ENCODE measurements at regions not wholly inside any gene's neighbourhood (a gene's known extent, or its start where the extent isn't known, plus 50 kb on each side); places are given as distances from the start of the nearest gene placed in this dataset.

GRCh38 chr7:142534726-142535122 is 214.5 kb upstream of the PRSS1 start (continued):
- TF ChIP-seq MTF1 (CRISPR knock-in tag; IDR thresholded peaks at IDR 0.05) (no peak), ZNF737 (CRISPR knock-in tag; IDR thresholded peaks at IDR 0.05; ENCODE audit: borderline replicate concordance) (no peak)

DNA sequence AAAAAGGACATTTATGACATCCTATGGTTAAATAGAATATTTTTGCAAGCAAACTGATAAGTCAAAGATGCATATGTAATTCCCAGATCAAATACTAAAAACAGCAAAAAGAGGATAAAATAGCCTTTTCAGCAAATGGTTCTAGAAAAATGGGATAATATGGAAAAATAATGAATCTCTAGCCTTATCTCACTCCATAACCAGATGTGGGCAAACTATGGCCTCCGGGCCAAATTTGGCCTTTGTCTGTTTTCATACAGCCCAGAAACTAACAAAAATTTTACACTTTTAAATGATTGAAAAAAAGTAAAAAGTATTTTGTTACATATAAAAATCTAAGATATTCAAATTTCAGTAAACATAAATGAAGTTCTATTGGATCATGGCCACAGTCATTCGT is 215.4 kb upstream of the PRSS1 start:
- Histone ChIP-seq H3K4me2 (ENCODE audit: low read depth, low read length) (no peak overlapping the region), H3K36me3 (replicated peaks in 1 of 2; ENCODE audit: control insufficient read depth in 1 of 2, insufficient read depth in 2 of 2, low read length in 2 of 2) (no peaks in the 10 kb centered on the region), H3K9me3 (ENCODE audit: low read length) (no peaks in the 10 kb centered on the region), H3K9ac (ENCODE audit: insufficient read depth, low read depth, low read length) (no peak overlapping the region), H3K4me1 (ENCODE audit: insufficient read depth, low read length) (no peaks in the 10 kb centered on the region), H4K20me1 (ENCODE audit: insufficient read depth, low read length) (no peaks in the 10 kb centered on the region), H3K4me3 (replicated peaks in 1 of 3; ENCODE audit: insufficient read depth in 1 of 3, low read depth in 2 of 3, low read length in 3 of 3) (no peak overlapping the region), H3K27me3 (ENCODE audit: control insufficient read depth in 1 of 2, insufficient read depth in 2 of 2, low read length in 2 of 2) (peaks cover 0 to 8% of the 10 kb centered on the region in 2 experiments; a peak in 1 of 5 replicates), H3K79me2 (ENCODE audit: insufficient read depth, low read length) (no peaks in the 10 kb centered on the region), H3K27ac (ENCODE audit: extremely low read length, insufficient read depth, low read length) (no peak overlapping the region), H2AFZ (ENCODE audit: low read length) (no peak overlapping the region)
- intact Hi-C loops (cut with micrococcal nuclease; ENCODE audit: unreplicated experiment) (no loop called here), in situ Hi-C loops (cut with HindIII; ENCODE audit: extremely low pct_ligation_motif_present, low pct_unique_long_range_greater_than_20kb) (no loop called here)
- ATAC-seq (no peak), FAIRE-seq (no peak), DNase-seq (ENCODE audit: low spot score) (no peak)
- 1% methylated on average over 2 of the region's 2 CpGs for WGBS (ENCODE audit: low lambda C conversion rate)
- CTCF ChIA-PET (ENCODE audit: low intra/inter-chr PET ratio, low total read pairs) = no interaction called here
- POLR2A ChIA-PET = no interaction called here
- BruUV-seq (replicated peaks) = no TSS peak
- TF ChIP-seq MYNN (CRISPR knock-in tag; IDR thresholded peaks at IDR 0.05; ENCODE audit: low read depth) (no peak), DRAP1 (CRISPR knock-in tag; IDR thresholded peaks at IDR 0.05) (no peak), TBL1XR1 (IDR thresholded peaks at IDR 0.05; ENCODE audit: borderline replicate concordance, low read length, partially characterized antibody) (no peak), ZNF850 (CRISPR knock-in tag; conservative IDR thresholded peaks at IDR 0.05) (no peak), ZHX1 (CRISPR knock-in tag; IDR thresholded peaks at IDR 0.05; ENCODE audit: low read depth) (no peak), SKI (IDR thresholded peaks at IDR 0.05; ENCODE audit: partially characterized antibody) (no peak), RNF2 (conservative IDR thresholded peaks at IDR 0.05; ENCODE audit: low read depth) (no peak), ZNF619 (CRISPR knock-in tag; IDR thresholded peaks at IDR 0.05) (no peak), MTERF4 (CRISPR knock-in tag; IDR thresholded peaks at IDR 0.05) (no peak), MLLT10 (CRISPR knock-in tag; IDR thresholded peaks at IDR 0.05) (no peak), ZNF749 (CRISPR knock-in tag; IDR thresholded peaks at IDR 0.05; ENCODE audit: borderline replicate concordance) (no peak), FOXK1 (CRISPR knock-in tag; IDR thresholded peaks at IDR 0.05; ENCODE audit: borderline replicate concordance, low read depth) (no peak), AGO1 (IDR thresholded peaks at IDR 0.05; ENCODE audit: low read depth, low read length, poor library complexity, severe bottlenecking) (no peak), KLF6 (CRISPR knock-in tag; IDR thresholded peaks at IDR 0.05) (no peak)
- TF ChIP-seq, protein P1, sequence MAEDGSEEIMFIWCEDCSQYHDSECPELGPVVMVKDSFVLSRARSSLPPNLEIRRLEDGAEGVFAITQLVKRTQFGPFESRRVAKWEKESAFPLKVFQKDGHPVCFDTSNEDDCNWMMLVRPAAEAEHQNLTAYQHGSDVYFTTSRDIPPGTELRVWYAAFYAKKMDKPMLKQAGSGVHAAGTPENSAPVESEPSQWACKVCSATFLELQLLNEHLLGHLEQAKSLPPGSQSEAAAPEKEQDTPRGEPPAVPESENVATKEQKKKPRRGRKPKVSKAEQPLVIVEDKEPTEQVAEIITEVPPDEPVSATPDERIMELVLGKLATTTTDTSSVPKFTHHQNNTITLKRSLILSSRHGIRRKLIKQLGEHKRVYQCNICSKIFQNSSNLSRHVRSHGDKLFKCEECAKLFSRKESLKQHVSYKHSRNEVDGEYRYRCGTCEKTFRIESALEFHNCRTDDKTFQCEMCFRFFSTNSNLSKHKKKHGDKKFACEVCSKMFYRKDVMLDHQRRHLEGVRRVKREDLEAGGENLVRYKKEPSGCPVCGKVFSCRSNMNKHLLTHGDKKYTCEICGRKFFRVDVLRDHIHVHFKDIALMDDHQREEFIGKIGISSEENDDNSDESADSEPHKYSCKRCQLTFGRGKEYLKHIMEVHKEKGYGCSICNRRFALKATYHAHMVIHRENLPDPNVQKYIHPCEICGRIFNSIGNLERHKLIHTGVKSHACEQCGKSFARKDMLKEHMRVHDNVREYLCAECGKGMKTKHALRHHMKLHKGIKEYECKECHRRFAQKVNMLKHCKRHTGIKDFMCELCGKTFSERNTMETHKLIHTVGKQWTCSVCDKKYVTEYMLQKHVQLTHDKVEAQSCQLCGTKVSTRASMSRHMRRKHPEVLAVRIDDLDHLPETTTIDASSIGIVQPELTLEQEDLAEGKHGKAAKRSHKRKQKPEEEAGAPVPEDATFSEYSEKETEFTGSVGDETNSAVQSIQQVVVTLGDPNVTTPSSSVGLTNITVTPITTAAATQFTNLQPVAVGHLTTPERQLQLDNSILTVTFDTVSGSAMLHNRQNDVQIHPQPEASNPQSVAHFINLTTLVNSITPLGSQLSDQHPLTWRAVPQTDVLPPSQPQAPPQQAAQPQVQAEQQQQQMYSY (CRISPR knock-in tag; IDR thresholded peaks at IDR 0.05) = no peak
